KBM-7 (cell line): ENCODE measurements at regions not wholly inside any gene's neighbourhood (a gene's known extent, or its start where the extent isn't known, plus 50 kb on each side); places are given as distances from the start of the nearest gene placed in this dataset.
"Not testable (repeated sequence)": the region's sequence is repeated elsewhere in the genome, so short reads cannot be mapped to it uniquely, and the experiment has no call there.

ENCODE experiments used
- DNase-seq: peaks from one replicate; pipeline ENCODE4 v3.0.0-alpha.2; 2015
- in situ Hi-C: fragments of 300-500 bp; cut with MboI; formaldehyde crosslinking; loops from 2 replicates; pipeline ENCODE4 v1.14.3; 2020; ENCODE audit warnings: low sequenced_read_pairs, low pct_unique_long_range_greater_than_20kb, mixed read lengths

DNA sequence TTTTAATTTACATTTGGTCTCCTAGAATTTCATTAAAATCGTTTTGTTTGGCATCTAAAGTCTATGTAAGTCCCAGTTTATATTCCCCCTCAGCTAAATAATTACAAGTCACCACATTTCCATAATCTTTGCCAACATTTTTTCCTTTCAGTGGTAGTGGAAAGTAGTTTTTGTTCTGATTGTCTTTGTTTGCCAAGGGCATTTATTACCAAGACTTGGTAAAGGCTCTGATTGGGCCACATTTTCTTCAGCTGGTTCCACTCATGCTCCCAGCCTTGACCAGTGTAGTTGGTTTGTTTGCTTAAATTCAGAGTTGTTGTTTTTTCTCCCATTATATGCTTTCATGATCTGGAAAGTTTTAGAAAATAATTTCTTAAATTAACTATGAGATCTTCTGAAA, 153.4 kb upstream of the MME start:
- DNase-seq: no peak
- in situ Hi-C loops: no loop called here

DNA sequence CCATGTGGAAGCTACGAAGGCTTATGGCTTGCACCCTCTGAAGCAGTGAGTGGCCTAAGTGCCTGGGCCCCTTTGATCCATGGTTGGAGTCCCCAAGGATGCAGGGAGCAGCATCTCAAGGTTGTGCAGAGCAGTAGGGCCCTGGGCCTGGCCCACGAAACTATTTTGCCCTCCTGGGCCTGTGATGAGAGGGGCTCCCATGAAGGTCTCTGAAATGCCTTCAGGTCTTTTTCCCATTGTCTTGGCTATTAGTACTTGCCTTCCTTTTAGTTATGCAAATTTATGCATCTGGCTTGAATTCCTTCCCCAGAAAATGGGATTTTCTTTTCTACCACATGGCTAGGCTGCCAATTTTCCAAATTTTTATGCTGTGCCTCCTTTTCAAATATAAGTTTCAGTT, 158.8 kb upstream of the MME start:
- DNase-seq: no peak
- in situ Hi-C loops: no loop called here

DNA sequence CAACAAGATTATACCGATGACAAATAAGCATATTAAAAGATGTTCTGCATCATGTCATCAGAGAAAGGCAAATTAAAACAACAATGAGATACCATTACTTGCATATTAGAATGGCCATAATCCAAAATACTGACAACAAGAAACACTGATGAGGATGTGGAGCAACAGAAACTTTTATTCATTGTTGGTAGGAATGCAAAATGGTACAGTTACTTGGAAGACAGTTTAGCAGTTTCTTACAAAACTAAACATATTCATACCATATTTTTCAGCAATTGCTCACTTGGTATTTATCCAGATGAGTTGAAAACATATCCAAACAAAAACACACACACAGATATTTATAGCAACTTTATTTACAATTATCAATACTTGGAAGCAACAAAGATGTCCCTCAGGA, 160.9 kb upstream of the MME start:
- in situ Hi-C loops: no loop called here
- DNase-seq: no peak

DNA sequence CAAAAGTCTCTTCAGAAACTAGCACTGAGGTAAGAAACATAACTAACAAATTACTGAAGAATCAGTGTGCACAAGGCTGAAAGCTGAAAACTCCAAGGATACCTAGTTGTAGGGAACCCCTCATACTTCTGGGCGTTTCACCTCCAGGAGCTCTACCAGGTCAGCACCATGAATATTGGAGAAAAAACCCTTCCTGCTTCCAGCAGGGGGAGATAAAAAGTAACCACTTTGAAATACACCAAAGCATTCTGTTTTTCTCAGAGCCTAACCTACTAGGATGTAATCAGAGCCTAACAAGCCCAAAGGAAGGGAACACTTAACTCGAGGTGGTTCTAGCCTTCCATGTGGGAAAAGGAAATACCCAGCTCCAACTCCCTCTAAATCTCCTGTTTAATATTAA, 175.8 kb upstream of the MME start:
- in situ Hi-C loops: no loop called here
- DNase-seq: peak; percentile 42

DNA sequence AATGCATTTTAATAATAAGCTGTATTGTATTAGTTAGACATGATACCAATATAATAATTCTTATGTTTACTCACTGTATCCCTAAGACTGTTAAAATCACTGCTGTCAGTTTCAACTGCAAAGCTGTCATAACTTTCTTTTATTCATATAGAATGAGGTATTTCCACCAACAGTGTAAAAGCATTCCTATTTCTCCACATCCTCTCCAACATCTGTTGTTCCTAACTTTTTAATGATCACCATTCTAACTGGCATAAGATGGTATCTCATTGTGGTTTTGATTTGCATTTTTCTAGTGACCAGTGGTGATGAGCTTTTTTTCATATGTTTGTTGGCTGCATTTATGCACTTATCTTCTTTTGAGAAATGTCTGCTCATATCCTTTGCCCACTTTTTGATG, 177.6 kb upstream of the MME start:
- in situ Hi-C loops, DNase-seq: not testable (repeated sequence)

DNA sequence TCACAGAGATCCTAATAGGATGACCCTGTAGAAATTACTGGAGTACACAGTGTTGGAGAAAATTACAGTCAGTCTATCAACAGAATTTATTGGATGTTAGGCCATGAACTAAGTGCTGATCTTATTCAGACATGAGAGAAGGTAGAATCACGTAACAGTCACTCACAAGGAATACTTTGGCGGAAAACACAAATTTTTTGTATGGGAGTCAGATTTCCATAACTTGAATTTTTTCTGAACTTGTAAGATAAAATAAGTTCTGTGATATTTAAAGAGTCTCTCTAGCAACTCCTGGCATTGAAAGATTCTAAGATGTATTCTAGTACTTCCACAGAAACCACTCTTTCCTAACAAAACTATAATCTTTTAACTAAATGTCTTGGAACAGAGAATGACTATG, 178.8 kb upstream of the MME start:
- in situ Hi-C loops: no loop called here
- DNase-seq: no peak

DNA sequence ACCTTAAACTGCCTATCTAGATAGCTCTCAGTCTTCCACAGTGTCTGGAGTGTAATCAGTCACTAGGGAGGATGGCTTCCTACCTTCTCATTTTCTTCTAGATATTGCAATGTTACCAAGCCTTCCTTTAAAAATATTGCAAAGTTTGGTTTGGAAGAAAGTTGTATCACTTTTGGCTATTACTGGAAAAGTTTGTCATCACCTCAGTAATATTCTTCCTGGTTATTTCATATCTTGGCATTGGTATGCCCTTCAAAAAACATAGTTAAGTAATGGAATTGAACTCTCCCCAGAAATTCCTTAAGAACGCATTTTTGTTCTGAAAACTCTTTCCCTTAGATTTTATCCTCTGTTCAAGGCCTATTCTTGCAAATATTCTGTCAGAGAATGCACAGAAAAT, 179.3 kb upstream of the MME start:
- in situ Hi-C loops: no loop called here
- no peak for DNase-seq

DNA sequence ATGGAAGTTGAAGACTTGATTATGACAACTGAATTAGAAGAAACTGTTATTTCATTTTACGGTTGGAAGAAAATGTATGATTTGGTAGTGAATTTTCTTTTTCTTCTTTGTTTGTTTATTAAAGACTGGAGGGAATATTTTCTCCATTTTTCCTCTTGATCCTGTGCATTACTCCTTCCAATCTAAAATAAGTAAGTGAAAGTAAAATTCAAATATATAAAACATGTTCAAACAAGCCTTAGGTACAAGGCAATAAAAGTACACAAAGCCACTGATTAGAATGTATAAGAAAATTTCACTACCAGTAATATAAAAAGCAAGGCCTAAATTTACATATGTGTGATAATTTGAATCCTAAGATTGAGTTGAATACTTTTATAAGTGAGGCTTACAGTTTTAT, 181.2 kb upstream of the MME start:
- no peak for DNase-seq
- in situ Hi-C loops: no loop called here

DNA sequence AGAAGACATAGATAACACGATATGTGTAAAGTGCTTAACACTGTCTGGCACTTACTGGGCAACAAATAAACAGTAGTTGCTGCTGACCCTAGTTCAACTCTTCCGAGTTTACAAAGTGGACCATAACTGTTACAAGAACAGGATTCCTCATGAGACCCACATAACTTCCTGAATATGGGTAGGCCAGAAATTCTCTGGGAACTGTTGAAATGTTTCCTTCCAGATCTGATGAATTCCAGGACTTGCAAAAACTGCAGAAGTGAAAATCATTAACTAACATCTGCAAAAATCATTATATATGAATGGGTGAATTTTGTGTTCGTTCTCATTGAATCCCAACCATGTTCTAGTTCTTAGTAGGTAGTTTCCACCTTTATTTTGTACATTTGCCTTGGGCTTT, 181.7 kb upstream of the MME start:
- no peak for DNase-seq
- in situ Hi-C loops: no loop called here

DNA sequence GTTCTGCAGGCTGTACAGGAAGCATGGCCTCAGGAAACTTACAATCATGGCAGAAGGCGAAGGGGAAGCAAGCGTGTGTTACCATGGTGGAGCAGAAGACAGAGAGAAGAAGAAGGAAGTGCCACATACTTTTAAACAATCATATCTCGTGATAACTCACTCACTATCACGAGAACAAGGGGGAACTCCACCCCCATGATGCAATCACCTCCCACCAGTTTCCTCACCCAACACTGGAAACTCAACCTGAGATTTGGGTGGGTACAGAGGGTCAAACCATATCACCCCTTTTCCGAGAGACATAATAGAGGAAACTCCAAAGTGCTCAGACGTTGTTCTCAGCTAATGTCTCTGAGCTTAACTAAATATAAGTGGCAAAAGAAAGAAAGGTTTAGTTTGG, 186.3 kb upstream of the MME start:
- no peak for DNase-seq
- in situ Hi-C loops: no loop called here

DNA sequence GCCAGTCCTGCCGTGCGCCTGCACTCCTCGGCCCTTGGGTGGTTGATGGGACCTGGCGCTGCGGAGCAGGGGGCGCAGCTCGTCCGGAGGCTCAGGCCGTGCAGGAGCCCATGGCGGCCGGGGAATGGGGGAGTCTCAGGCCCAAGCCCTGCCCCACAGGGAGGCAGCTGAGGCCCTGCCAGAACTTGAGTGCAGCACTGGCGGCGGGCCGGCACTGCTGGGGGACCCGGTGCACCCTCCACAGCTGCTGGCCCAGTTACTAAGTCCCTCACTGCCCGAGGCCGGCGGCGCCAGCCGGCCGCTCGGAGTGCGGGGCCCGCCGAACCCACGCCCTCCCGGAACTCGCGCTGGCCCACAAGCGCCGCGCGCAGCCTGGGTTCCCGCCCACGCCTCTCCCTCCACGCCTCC, 190.9 kb upstream of the MME start:
- no peak for DNase-seq
- in situ Hi-C loops: no loop called here

DNA sequence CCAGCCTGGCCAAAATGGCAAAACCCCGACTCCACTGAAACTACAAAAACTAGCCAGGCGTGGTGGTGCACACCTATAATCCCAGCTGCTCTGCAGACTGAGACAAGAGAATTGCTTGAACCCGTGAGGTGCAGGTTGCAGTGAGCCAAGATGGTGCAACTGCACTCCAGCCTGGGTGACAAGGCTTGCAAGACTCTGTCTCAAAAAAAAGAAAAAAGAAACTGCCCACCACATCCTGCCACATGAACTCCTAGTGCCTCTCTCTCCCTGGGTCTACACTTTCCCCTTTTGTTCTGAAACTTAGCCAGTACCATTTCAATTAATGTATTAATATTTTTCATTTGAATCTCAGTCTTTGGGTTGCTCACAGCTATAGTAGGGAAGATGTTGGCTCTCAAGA, 192.2 kb upstream of the MME start:
- no peak for DNase-seq
- in situ Hi-C loops: no loop called here

DNA sequence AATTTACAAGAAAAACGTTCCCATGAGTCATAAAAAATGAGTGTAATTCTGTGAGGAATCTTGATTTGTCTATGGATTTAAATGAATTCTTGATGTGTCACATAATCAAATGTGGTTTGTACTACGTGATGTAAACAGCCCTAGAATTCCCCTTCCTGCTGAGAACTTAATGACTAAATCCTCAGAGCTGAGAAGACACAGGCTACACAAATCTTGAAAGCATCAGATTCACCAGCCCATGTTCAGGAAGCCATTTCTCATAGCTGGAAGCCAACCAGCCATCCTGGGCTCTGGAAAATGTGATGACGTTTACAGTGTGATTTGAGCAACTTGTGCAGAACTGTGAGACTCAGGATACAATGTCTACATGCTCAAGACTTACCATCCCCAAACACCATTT, 193.7 kb upstream of the MME start:
- in situ Hi-C loops: no loop called here
- DNase-seq: no peak

DNA sequence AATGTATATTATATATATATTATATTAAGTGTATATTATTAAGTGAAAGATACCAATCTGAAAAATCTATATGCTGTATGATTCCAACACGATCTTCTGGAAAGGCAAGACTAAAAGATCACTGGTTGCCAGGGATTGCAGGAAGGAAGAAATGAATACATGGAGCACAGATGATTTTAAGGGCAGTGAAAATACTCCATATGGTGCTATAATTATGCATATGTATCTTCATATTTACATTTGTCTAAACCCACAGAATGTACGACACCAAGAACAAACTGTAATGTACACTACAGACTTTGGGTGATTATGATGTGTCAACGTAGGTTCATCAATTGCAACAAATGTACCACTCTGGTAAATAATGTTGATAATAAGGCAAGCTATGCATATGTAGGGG, 194.7 kb upstream of the MME start:
- DNase-seq: no peak
- in situ Hi-C loops: no loop called here

DNA sequence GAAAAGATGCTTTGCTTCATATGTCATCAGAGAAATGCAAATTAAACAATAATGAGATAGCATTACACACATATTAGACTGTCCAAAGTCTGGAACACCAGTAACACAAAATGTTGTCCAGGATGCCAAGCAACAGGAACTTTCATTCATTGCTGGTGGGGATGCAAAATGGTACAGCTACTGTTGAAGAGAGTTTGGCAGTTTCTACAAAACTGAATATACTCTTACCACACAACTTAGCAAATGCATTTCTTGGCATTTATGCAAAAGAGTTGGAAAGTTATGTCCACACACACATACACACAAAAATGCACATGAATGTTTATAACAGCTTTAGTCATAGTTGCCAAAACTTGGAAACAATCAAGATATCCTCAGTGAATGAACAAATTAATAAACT, 195.2 kb upstream of the MME start:
- in situ Hi-C loops: no loop called here
- DNase-seq: no peak

DNA sequence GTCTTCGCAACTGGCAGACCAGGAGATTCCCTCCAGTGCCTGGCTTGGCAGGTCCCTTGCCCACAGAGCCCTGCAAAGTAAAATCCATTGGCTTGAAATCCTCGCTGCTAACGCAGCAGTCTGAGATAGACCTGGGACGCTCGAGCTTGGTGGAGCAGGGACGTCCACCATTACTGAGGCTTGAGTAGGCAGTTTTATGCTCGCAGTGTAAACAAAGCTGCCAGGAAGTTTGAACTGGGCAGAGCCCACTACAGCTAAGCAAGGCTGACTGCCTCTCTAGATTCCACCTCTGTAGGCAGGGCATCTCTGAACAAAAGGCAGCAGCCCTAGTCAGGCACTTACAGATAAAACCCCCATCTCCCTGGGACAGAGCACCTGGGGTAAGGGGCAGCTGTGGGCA, 205.0 kb upstream of the MME start:
- in situ Hi-C loops: no loop called here
- DNase-seq: no peak

DNA sequence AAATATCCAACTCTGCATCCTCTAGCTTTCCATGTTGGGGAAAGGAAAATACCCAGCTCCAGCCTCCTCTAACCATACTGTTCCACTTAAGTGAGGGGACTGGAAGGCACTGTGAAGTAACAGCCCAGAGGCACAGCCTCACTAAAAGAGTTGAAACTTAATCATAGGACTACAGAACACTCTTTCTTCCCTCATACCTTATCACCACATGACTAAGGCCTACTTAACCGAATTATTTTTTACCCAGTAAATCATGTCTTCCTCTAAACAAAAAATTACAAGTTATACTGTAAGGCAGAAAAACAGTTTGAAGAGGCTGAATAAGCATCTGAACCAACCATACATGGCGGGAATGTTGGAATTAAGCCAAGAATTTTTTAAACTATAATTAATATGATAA, 207.4 kb upstream of the MME start:
- in situ Hi-C loops: no loop called here
- no peak for DNase-seq

DNA sequence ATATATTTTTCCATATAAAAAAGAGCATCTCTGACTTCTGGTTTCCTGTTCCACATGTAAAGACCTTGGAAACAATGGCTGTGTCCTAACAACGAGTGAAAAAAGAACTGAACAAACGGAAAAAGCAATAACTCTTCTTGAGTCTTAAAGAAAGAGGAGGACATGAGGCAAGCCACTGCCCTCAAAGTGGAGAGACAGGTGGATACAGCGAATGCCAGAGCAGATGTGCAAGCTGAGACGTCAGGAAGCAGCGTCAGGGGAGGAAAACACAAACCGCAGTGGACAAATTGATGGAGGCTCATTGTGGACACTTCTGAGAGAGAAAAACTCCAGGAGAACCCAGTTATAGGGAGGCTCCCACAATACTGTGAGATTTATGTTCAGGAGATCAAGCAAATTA, 208.0 kb upstream of the MME start:
- in situ Hi-C loops: no loop called here
- DNase-seq: peak; percentile 24

DNA sequence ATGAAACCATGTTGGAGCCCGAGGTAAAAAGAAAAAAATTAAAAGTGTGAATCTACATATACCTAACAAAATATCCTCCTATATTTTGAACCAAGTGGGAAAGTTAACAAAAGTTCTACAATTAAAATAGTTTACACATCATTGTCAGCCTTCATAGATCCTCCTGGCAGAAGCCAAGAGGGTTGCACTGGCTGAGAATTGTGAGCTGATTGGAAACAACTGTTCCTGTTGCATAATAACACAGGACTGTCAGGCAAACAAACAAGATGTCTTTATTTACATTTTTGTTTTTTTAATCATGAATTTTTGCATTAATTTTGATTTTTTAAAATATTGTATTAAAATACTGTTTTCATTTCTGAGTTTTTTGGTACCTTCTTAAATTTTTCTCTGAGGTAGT, 215.2 kb upstream of the MME start:
- in situ Hi-C loops: no loop called here
- no peak for DNase-seq

DNA sequence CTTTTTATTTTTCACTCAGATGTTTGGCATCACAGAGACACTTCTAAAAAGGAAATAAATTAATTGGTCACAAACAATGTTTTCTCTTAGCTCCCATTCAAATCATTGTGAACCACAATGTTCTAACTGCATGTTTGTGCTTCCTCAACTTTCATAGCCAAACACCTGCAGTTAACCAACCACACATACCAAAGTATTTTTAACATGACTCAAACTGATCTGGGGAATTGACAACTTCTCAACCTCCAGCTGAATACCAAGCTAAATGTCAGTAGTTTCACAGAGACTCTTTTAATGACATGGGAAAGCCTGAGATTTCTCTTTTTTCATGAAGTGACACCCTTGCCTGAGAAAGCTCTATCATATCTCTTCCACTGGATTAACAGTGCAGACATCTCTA, 217.9 kb upstream of the MME start:
- in situ Hi-C loops: no loop called here
- DNase-seq: no peak

DNA sequence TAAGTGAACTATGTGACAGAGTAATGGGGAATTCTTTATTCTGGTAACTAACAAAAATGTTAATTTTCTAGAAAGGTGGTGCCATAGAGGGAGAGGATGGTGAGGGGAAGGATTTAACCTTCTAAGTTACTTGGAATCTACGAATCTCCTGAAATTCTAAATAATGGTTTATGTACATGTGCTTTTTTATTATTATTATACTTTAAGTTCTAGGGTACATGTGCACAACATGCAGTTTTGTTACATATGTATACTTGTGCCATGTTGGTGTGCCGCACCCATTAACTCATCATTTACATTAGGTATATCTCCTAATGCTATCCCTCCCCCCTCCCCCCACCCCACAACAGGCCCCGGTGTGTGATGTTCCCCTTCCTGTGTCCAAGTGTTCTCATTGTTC, 227.1 kb upstream of the MME start:
- in situ Hi-C loops, DNase-seq: not testable (repeated sequence)

DNA sequence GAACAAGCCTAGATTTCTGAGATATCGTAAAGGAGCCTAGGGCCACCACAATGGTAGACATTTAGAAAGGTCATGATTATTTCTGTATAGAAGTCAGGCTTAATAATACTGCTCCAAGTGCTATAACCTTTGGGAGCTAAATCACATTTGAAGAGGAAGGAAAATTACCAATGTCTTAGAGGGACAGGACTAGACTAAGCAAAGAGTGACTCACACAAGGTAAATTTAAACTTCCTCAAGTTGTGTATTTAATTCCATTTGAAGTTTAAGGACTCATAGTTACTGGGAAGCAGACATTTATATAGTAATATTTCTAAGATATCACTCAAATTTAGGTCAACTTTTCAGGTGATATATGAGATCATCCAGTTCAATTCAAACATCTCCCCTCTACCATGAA, 227.6 kb upstream of the MME start:
- DNase-seq: no peak
- in situ Hi-C loops: no loop called here
